PFSK-1 (cell line): ENCODE measurements at regions not wholly inside any gene's neighbourhood (a gene's known extent, or its start where the extent isn't known, plus 50 kb on each side); places are given as distances from the start of the nearest gene placed in this dataset.

ENCODE experiments used
- FOXP2 ChIP-seq: optimal IDR thresholded peaks from 2 replicates; pipeline ENCODE3; 2011; ENCODE audit warnings: borderline replicate concordance, control low read depth, inconsistent platforms; ENCODE audit not compliant: insufficient read depth; ENCODE audit errors: extremely low read length, extremely low read depth
- POLR2AphosphoS5 ChIP-seq: IDR thresholded peaks from 2 replicates; pipeline ENCODE4 v1.6.1; 2012; ENCODE audit warnings: low read depth, mild to moderate bottlenecking, control low read depth, low read length, moderate library complexity
- REST ChIP-seq, 2 experiments: IDR thresholded peaks; 2 replicates each; pipeline versions ENCODE4 v1.6.1 to v1.8.0; 2011 to 2012; ENCODE audit warnings: low read depth in 2 of 2, low read length in 2 of 2, control low read depth in 1 of 2, inconsistent platforms in 1 of 2, mild to moderate bottlenecking in 1 of 2, moderate library complexity in 1 of 2; ENCODE audit not compliant: insufficient read depth in 1 of 2
- SIN3A ChIP-seq: IDR thresholded peaks from 2 replicates; pipeline ENCODE4 v1.6.1; 2012; ENCODE audit warnings: mild to moderate bottlenecking, low read length, moderate library complexity, borderline replicate concordance; ENCODE audit not compliant: insufficient read depth
- TAF1 ChIP-seq: IDR thresholded peaks from 2 replicates; pipeline ENCODE4 v1.6.1; 2012; ENCODE audit warnings: low read length, control low read depth, borderline replicate concordance; ENCODE audit not compliant: insufficient read depth

GRCh38 chr9:120191141-120191540 lies 388.8 kb downstream of the CDK5RAP2 start:
- TF ChIP-seq POLR2AphosphoS5 (no peak), TAF1 (no peak), REST (IDR thresholded peaks at IDR 0.05; ENCODE audit: insufficient read depth in 1 of 2, low read depth in 2 of 2, low read length in 2 of 2) (no peak), FOXP2 (no peak), SIN3A (no peak)
